ENCODE measurements at regions not wholly inside any gene's neighbourhood (a gene's known extent, or its start where the extent isn't known, plus 50 kb on each side); places are given as distances from the start of the nearest gene placed in this dataset.

DNA sequence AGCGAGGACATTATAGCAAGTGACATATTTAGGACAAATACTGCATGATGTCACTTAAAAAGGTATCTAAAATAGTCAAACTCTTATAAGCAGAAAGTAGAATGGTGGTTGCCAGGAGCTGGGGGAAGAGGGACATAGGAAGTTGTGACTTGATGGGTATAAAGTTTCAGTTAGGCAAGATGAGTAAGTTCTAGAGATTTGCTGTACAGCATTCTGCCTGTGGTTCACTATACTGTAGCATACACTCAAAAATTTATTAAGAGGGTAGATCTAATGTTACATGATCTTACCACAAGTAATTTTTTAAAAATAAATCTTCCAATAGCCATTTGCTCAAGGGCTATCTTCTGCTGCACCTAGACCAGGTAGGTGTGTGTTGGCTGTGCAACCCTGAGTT is 78.1 kb upstream of the NPAS2 start:
- TF ChIP-seq, protein P1, sequence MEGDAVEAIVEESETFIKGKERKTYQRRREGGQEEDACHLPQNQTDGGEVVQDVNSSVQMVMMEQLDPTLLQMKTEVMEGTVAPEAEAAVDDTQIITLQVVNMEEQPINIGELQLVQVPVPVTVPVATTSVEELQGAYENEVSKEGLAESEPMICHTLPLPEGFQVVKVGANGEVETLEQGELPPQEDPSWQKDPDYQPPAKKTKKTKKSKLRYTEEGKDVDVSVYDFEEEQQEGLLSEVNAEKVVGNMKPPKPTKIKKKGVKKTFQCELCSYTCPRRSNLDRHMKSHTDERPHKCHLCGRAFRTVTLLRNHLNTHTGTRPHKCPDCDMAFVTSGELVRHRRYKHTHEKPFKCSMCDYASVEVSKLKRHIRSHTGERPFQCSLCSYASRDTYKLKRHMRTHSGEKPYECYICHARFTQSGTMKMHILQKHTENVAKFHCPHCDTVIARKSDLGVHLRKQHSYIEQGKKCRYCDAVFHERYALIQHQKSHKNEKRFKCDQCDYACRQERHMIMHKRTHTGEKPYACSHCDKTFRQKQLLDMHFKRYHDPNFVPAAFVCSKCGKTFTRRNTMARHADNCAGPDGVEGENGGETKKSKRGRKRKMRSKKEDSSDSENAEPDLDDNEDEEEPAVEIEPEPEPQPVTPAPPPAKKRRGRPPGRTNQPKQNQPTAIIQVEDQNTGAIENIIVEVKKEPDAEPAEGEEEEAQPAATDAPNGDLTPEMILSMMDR (IDR thresholded peaks at IDR 0.05), result no peak
- no peak for TF ChIP-seq POLR2A (IDR thresholded peaks at IDR 0.05)

Data from tibial nerve (tissue), 3 donors.